ENCODE measurements at regions not wholly inside any gene's neighbourhood (a gene's known extent, or its start where the extent isn't known, plus 50 kb on each side); places are given as distances from the start of the nearest gene placed in this dataset.

DNA sequence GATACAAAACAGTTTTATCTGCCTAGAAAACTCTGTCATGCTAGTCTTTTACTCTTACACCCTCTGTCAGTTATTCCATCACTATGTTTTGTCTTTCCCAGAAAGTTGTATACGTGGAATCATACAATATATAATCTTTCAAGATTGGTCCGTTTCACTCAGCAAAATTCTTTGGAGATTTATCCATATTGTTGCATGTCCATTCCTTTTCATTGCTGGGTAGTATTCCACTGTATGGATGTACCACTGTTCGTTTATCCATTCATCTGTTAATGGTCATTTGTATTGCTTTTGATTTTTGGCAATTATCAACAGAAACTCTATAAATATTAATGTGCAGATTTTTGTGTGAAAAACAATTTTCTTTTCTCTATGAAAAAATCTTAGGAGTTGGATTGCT is 63.1 kb downstream of the GLUD2 start:
- TF ChIP-seq, protein P1, sequence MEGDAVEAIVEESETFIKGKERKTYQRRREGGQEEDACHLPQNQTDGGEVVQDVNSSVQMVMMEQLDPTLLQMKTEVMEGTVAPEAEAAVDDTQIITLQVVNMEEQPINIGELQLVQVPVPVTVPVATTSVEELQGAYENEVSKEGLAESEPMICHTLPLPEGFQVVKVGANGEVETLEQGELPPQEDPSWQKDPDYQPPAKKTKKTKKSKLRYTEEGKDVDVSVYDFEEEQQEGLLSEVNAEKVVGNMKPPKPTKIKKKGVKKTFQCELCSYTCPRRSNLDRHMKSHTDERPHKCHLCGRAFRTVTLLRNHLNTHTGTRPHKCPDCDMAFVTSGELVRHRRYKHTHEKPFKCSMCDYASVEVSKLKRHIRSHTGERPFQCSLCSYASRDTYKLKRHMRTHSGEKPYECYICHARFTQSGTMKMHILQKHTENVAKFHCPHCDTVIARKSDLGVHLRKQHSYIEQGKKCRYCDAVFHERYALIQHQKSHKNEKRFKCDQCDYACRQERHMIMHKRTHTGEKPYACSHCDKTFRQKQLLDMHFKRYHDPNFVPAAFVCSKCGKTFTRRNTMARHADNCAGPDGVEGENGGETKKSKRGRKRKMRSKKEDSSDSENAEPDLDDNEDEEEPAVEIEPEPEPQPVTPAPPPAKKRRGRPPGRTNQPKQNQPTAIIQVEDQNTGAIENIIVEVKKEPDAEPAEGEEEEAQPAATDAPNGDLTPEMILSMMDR (IDR thresholded peaks at IDR 0.05) = no peak
- TF ChIP-seq EZH2 (IDR thresholded peaks at IDR 0.05; ENCODE audit: borderline replicate concordance, insufficient read depth, low read depth, low read length, poor library complexity, severe bottlenecking) = no peak

Data from B cell (primary cell).